Stomach (tissue), 8 donors: ENCODE measurements at regions not wholly inside any gene's neighbourhood (a gene's known extent, or its start where the extent isn't known, plus 50 kb on each side); places are given as distances from the start of the nearest gene placed in this dataset.
"Not testable (repeated sequence)": the region's sequence is repeated elsewhere in the genome, so short reads cannot be mapped to it uniquely, and the experiment has no call there.

ENCODE experiments used
- DNase-seq, 2 donors: peaks; one replicate each; pipeline versions ENCODE4 v3.0.0 to v3.0.0-alpha.2; 2013 to 2019
- H3K27ac ChIP-seq, 5 donors: fragments of 200-600 bp in 4 of 5; sonication (generic) in 4 of 5; one replicate each; pipeline ENCODE4 v1.5.1; 2013 to 2019; ENCODE audit warnings: mild to moderate bottlenecking in 1 of 5, moderate library complexity in 1 of 5
- H3K27me3 ChIP-seq, 3 donors: fragments of 200-600 bp; sonication (generic); one replicate each; pipeline ENCODE4 v1.5.1; 2017 to 2019; ENCODE audit warnings: mixed run types in 1 of 3
- H3K36me3 ChIP-seq, 4 donors: fragments of 200-600 bp; sonication (generic); 1 replicate in 3 of 4; 2 replicates in 1 of 4; pipeline ENCODE4 v1.5.1; 2016 to 2019
- H3K4me1 ChIP-seq, 4 donors: fragments of 200-600 bp; sonication (generic); one replicate each; pipeline ENCODE4 v1.5.1; 2016 to 2019
- H3K4me3 ChIP-seq, 4 donors: fragments of 200-600 bp; sonication (generic) in 3 of 4; one replicate each; pipeline ENCODE4 v1.5.1; 2016 to 2019; ENCODE audit warnings: mild to moderate bottlenecking in 1 of 4
- H3K9me3 ChIP-seq, 4 donors: fragments of 200-600 bp; sonication (generic); one replicate each; pipeline ENCODE4 v1.5.1; 2016 to 2019
- CTCF ChIP-seq, 7 experiments: fragments of 450-650 bp in 4 of 7; fragments of 200-600 bp in 3 of 7; sonication (generic) in 3 of 7; IDR thresholded peaks; one replicate each; pipeline ENCODE4 v1.5.1; 2016 to 2019; ENCODE audit warnings: antibody characterized with exemption in 7 of 7, control low read depth in 2 of 7, mild to moderate bottlenecking in 1 of 7
- EP300 ChIP-seq: sonication (generic); formaldehyde crosslinking; IDR thresholded peaks from one replicate; pipeline ENCODE4 v1.6.1; 2017; ENCODE audit warnings: antibody characterized with exemption
- POLR2A ChIP-seq, 4 donors: fragments of 450-650 bp; IDR thresholded peaks; one replicate each; pipeline ENCODE4 v1.6.1; 2016; ENCODE audit warnings: antibody characterized with exemption in 4 of 4, control low read depth in 2 of 4, mild to moderate bottlenecking in 1 of 4, moderate library complexity in 1 of 4
- POLR2AphosphoS5 ChIP-seq, 3 donors: sonication (generic); formaldehyde crosslinking; IDR thresholded peaks; one replicate each; pipeline ENCODE4 v1.6.1; 2016; ENCODE audit warnings: antibody characterized with exemption in 3 of 3
- WGBS, 5 donors: extraction: QIAGEN DNeasy Blood & Tissue Kit in 3 of 5; methylation state at CpG; one replicate each; pipeline versions ENCODE4 v1.1.5 to v1.1.7; 2013 to 2018; 5-methylcytosine and 5-hydroxymethylcytosine counted together
- intact Hi-C: fragments of 100-400 bp; cut with DNase I; formaldehyde crosslinking; loops from one replicate; pipeline ENCODE4 v1.15.1; 2023; ENCODE audit warnings: low total_unique reads
- donor health status: healthy with polysubstance abuse.
- donor health status: Bipolar disorder and iron deficiency.
- donor health status: healthy.

- peaks cover 0 to 20% (median 0%) of the 10 kb centered on the region in 4 donors for H3K9me3 ChIP-seq
- no peaks in the 10 kb centered on the region for H3K4me1 ChIP-seq
- no peak for TF ChIP-seq POLR2AphosphoS5 (IDR thresholded peaks at IDR 0.05)
- TF ChIP-seq POLR2A (IDR thresholded peaks at IDR 0.05) = no peak
- TF ChIP-seq EP300 = no peak
- TF ChIP-seq CTCF (IDR thresholded peaks at IDR 0.05) = no peak
- H3K27me3 ChIP-seq = no peaks in the 10 kb centered on the region
- no peak for DNase-seq
- H3K36me3 ChIP-seq = no peaks in the 10 kb centered on the region
- no peak overlapping the region for H3K4me3 ChIP-seq
- H3K27ac ChIP-seq = no peak overlapping the region
- WGBS, 5 donors = 70 to 75% (median 70%) methylated on average over 3 of the region's 3 CpGs
- intact Hi-C loops = no loop called here
Observed at GRCh38 chr5:166286832-166287231, 2004.6 kb upstream of the WWC1 start.

- 28 to 53% (median 38%) methylated on average over 1 of the region's 1 CpG for WGBS, 5 donors
- no peak for TF ChIP-seq POLR2A (IDR thresholded peaks at IDR 0.05)
- no peak for TF ChIP-seq POLR2AphosphoS5 (IDR thresholded peaks at IDR 0.05)
- TF ChIP-seq CTCF (IDR thresholded peaks at IDR 0.05) = no peak
- no peak for TF ChIP-seq EP300
- Histone ChIP-seq H3K27ac (no peak overlapping the region), H3K36me3 (no peaks in the 10 kb centered on the region), H3K4me1 (no peaks in the 10 kb centered on the region), H3K4me3 (no peak overlapping the region), H3K9me3 (peaks cover 0 to 20% (median 0%) of the 10 kb centered on the region in 4 donors), H3K27me3 (no peaks in the 10 kb centered on the region)
- no peak for DNase-seq
- intact Hi-C loops = no loop called here
Observed at GRCh38 chr5:166287866-166288265, 2003.6 kb upstream of the WWC1 start.

GRCh38 chr5:166291800-166292199 is 1999.6 kb upstream of the WWC1 start:
- H3K4me3 ChIP-seq, H3K36me3 ChIP-seq, DNase-seq, intact Hi-C loops, H3K4me1 ChIP-seq, H3K27me3 ChIP-seq, H3K27ac ChIP-seq: not testable (repeated sequence)
- peaks cover 0 to 20% (median 0%) of the 10 kb centered on the region in 4 donors for H3K9me3 ChIP-seq
- 63 to 75% (median 71%) methylated on average over 2 of the region's 2 CpGs for WGBS, 5 donors

GRCh38 chr5:166293892-166294291 is 1997.6 kb upstream of the WWC1 start:
- Histone ChIP-seq H3K27me3 (no peaks in the 10 kb centered on the region), H3K4me3 (no peak overlapping the region), H3K9me3 (peaks cover 0 to 20% (median 0%) of the 10 kb centered on the region in 4 donors), H3K27ac (no peak overlapping the region), H3K36me3 (no peaks in the 10 kb centered on the region), H3K4me1 (no peaks in the 10 kb centered on the region)
- intact Hi-C loops = no loop called here
- DNase-seq = no peak
- 51 to 60% (median 55%) methylated on average over 5 of the region's 5 CpGs for WGBS, 5 donors
- TF ChIP-seq POLR2A (IDR thresholded peaks at IDR 0.05) = no peak
- no peak for TF ChIP-seq POLR2AphosphoS5 (IDR thresholded peaks at IDR 0.05)
- no peak for TF ChIP-seq EP300
- no peak for TF ChIP-seq CTCF (IDR thresholded peaks at IDR 0.05)

GRCh38 chr5:166302166-166302565 is 1989.3 kb upstream of the WWC1 start:
- no peak for TF ChIP-seq POLR2A (IDR thresholded peaks at IDR 0.05)
- TF ChIP-seq EP300 = no peak
- TF ChIP-seq POLR2AphosphoS5 (IDR thresholded peaks at IDR 0.05) = no peak
- no peak for TF ChIP-seq CTCF (IDR thresholded peaks at IDR 0.05)
- intact Hi-C loops = no loop called here
- WGBS, 5 donors = 44 to 63% (median 51%) methylated on average over 5 of the region's 5 CpGs
- no peak overlapping the region for H3K27ac ChIP-seq
- H3K9me3 ChIP-seq = peaks cover 0 to 8% (median 3%) of the 10 kb centered on the region in 4 donors
- no peaks in the 10 kb centered on the region for H3K27me3 ChIP-seq
- H3K4me1 ChIP-seq = no peaks in the 10 kb centered on the region
- no peak for DNase-seq
- H3K4me3 ChIP-seq = no peak overlapping the region
- H3K36me3 ChIP-seq = no peaks in the 10 kb centered on the region
